B cell (primary cell): ENCODE measurements at regions not wholly inside any gene's neighbourhood (a gene's known extent, or its start where the extent isn't known, plus 50 kb on each side); places are given as distances from the start of the nearest gene placed in this dataset.

ENCODE experiments used
- ATAC-seq: fragments of 200-7000 bp; cut with Tn5 transposase; one replicate; pipeline ENCODE4 v1.10.0; 2021; ENCODE audit warnings: low read depth, mild to moderate bottlenecking, moderate number of reproducible peaks, moderate library complexity
- CTCF ChIA-PET: fragments of 350-600 bp; sonication (Branson Sonifier 250); formaldehyde crosslinking; loops from one replicate; lab custom pipeline; 2021; ENCODE audit warnings: antibody characterized with exemption, inconsistent platforms; lab: Charles Lee
- POLR2A ChIA-PET: fragments of 350-600 bp; sonication (Branson Sonifier 250); formaldehyde crosslinking; loops from one replicate; lab custom pipeline; 2021; ENCODE audit warnings: antibody characterized with exemption; lab: Charles Lee
- DNase-seq: peaks from one replicate; pipeline ENCODE4 v3.0.0; 2013
- H2AFZ ChIP-seq: 2 replicates; pipeline ENCODE4 v1.6.1; 2012; ENCODE audit warnings: mild to moderate bottlenecking, low read depth, low read length; ENCODE audit not compliant: insufficient read depth, poor library complexity, severe bottlenecking
- H3K27ac ChIP-seq, 2 donors: 1 replicate in 1 of 2; 2 replicates in 1 of 2; pipeline ENCODE4 v1.5.1; 2012 to 2013; ENCODE audit warnings: low read length in 2 of 2, mild to moderate bottlenecking in 2 of 2, moderate library complexity in 1 of 2
- H3K27me3 ChIP-seq, 4 experiments: fragments of 200-600 bp in 1 of 4; sonication (generic) in 1 of 4; replicated peaks in 1 of 4; 1 replicate in 2 of 4; 2 replicates in 2 of 4; pipeline versions ENCODE4 v1.6.1 to v1.7.0; 2013 to 2016; ENCODE audit warnings: low read length in 3 of 4, mild to moderate bottlenecking in 2 of 4, mixed read lengths in 1 of 4, moderate library complexity in 1 of 4; ENCODE audit not compliant: insufficient read depth in 4 of 4, control insufficient read depth in 3 of 4; ENCODE audit errors: control extremely low read depth in 1 of 4
- H3K36me3 ChIP-seq, 2 experiments: replicated peaks in 1 of 2; 1 replicate in 1 of 2; 2 replicates in 1 of 2; pipeline versions ENCODE4 v1.6.1 to v1.7.1; 2013; ENCODE audit warnings: low read length in 1 of 2; ENCODE audit not compliant: insufficient read depth in 2 of 2, control insufficient read depth in 1 of 2; ENCODE audit errors: control extremely low read depth in 1 of 2, extremely low read depth in 1 of 2
- H3K4me1 ChIP-seq, 2 donors: fragments of 200-600 bp in 1 of 2; sonication (generic) in 1 of 2; 1 replicate in 1 of 2; 2 replicates in 1 of 2; pipeline versions ENCODE4 v1.5.1 to v1.6.1; 2013 to 2017; ENCODE audit warnings: low read length in 2 of 2; ENCODE audit not compliant: control insufficient read depth in 2 of 2, insufficient read depth in 2 of 2
- H3K4me2 ChIP-seq: replicated peaks from 2 replicates; pipeline ENCODE3; 2012; ENCODE audit warnings: mild to moderate bottlenecking, low read depth, low read length; ENCODE audit not compliant: poor library complexity, severe bottlenecking
- H3K4me3 ChIP-seq, 5 experiments: fragments of 200-600 bp in 1 of 5; sonication (generic) in 1 of 5; 1 replicate in 3 of 5; 2 replicates in 2 of 5; pipeline versions ENCODE4 v1.5.1 to v1.7.0; 2011 to 2016; ENCODE audit warnings: low read length in 4 of 5, mild to moderate bottlenecking in 4 of 5, low read depth in 2 of 5, control low read depth in 1 of 5, moderate library complexity in 1 of 5; ENCODE audit not compliant: insufficient read depth in 1 of 5; ENCODE audit errors: control extremely low read depth in 1 of 5, extremely low read depth in 1 of 5
- H3K79me2 ChIP-seq: fragments of 200-600 bp; sonication (generic); one replicate; pipeline ENCODE4 v1.6.0; 2016; ENCODE audit warnings: low read length; ENCODE audit not compliant: control insufficient read depth, insufficient read depth
- H3K9ac ChIP-seq: fragments of 200-600 bp; sonication (generic); 2 replicates; pipeline ENCODE4 v1.6.1; 2017; ENCODE audit warnings: mild to moderate bottlenecking, low read length, moderate library complexity
- H3K9me3 ChIP-seq, 3 donors: one replicate each; pipeline versions ENCODE4 v1.6.1 to v1.7.1; 2013; ENCODE audit warnings: low read length in 2 of 3; ENCODE audit not compliant: control insufficient read depth in 2 of 3, insufficient read depth in 1 of 3; ENCODE audit errors: control extremely low read depth in 1 of 3
- H4K20me1 ChIP-seq: 2 replicates; pipeline ENCODE4 v1.6.0; 2012; ENCODE audit warnings: mild to moderate bottlenecking, low read length; ENCODE audit not compliant: insufficient read depth, control insufficient read depth, poor library complexity, severe bottlenecking
- H3K27ac Mint-ChIP-seq: one replicate; pipeline ENCODE4 v1.8.0; 2021; ENCODE audit warnings: mixed read lengths
- H3K27me3 Mint-ChIP-seq: one replicate; pipeline ENCODE4 v1.8.0; 2021; ENCODE audit warnings: mixed read lengths
- H3K4me1 Mint-ChIP-seq: one replicate; pipeline ENCODE4 v1.8.0; 2021; ENCODE audit warnings: mixed read lengths
- H3K4me3 Mint-ChIP-seq: one replicate; pipeline ENCODE4 v1.8.0; 2021; ENCODE audit warnings: mixed read lengths
- H3K9me3 Mint-ChIP-seq: one replicate; pipeline ENCODE4 v1.8.0; 2022; ENCODE audit warnings: mixed read lengths; ENCODE audit not compliant: insufficient read depth
- CTCF ChIP-seq: fragments of 200-600 bp; IDR thresholded peaks from one replicate; pipeline ENCODE4 v1.8.0; 2022; ENCODE audit warnings: antibody characterized with exemption, mild to moderate bottlenecking
- EZH2 ChIP-seq: IDR thresholded peaks from 2 replicates; pipeline ENCODE4 v1.6.1; 2012; ENCODE audit warnings: borderline replicate concordance, low read depth, mild to moderate bottlenecking, moderate library complexity, low read length; ENCODE audit not compliant: insufficient read depth, poor library complexity, severe bottlenecking
- WGBS: methylation state at CpG from one replicate; pipeline ENCODE4 v1.1.5; 2013; ENCODE audit warnings: missing lambda C conversion rate; ENCODE audit not compliant: insufficient coverage; 5-methylcytosine and 5-hydroxymethylcytosine counted together
- intact Hi-C: fragments of 100-400 bp; cut with micrococcal nuclease; formaldehyde crosslinking; loops from one replicate; pipeline ENCODE4 v1.10.0; 2022

- ATAC-seq (no peak), DNase-seq (no peak)
- no peaks in the 10 kb centered on the region for H4K20me1 ChIP-seq
- no peaks in the 10 kb centered on the region for H3K36me3 ChIP-seq
- no CpG with 5 or more reads among the region's 2 CpGs for WGBS
- H3K4me1 Mint-ChIP-seq = no peaks in the 10 kb centered on the region
- H3K27me3 Mint-ChIP-seq = no peaks in the 10 kb centered on the region
- H3K79me2 ChIP-seq = no peaks in the 10 kb centered on the region
- no peaks in the 10 kb centered on the region for H3K9me3 Mint-ChIP-seq
- H2AFZ ChIP-seq = no peak overlapping the region
- H3K4me2 ChIP-seq = no peak overlapping the region
- H3K9ac ChIP-seq = no peak overlapping the region
- CTCF ChIA-PET = no interaction called here
- no peak overlapping the region for H3K4me3 Mint-ChIP-seq
- H3K4me1 ChIP-seq = no peaks in the 10 kb centered on the region
- intact Hi-C loops = no loop called here
- TF ChIP-seq EZH2 (no peak), CTCF (no peak)
- H3K4me3 ChIP-seq = no peak overlapping the region
- H3K27ac Mint-ChIP-seq = no peak overlapping the region
- H3K9me3 ChIP-seq = peaks cover 0 to 1% (median 0%) of the 10 kb centered on the region in 3 donors
- H3K27me3 ChIP-seq = no peaks in the 10 kb centered on the region
- POLR2A ChIA-PET = no interaction called here
- no peak overlapping the region for H3K27ac ChIP-seq
Observed at GRCh38 chr16:72236866-72237265, 64.9 kb upstream of the PMFBP1 start.

DNA sequence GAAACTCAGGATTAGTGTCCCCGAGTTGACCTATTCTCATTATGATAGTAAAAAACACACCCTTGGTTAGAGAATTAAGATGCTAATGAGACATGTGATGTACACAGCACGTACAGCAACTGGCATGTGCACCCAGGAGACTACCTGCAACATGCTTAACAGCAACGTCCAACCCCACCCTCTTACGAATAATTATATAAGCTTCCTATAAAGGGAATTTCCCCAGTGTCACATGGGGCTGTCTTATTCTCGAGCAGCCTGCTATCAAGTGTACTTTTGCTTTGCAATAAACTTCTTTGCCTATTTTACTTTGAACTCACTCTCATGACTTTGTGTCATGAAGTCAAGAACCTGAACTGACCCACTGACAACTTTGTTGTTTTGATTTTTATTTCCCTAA, 62.4 kb upstream of the PMFBP1 start:
- Histone ChIP-seq H3K27me3 (no peaks in the 10 kb centered on the region), H3K9ac (no peak overlapping the region), H3K9me3 (peaks cover 0 to 1% (median 0%) of the 10 kb centered on the region in 3 donors), H3K79me2 (no peaks in the 10 kb centered on the region), H3K36me3 (no peaks in the 10 kb centered on the region), H3K27ac (no peak overlapping the region), H4K20me1 (no peaks in the 10 kb centered on the region), H2AFZ (no peak overlapping the region), H3K4me1 (no peaks in the 10 kb centered on the region), H3K4me3 (no peak overlapping the region), H3K4me2 (no peak overlapping the region)
- Mint-ChIP-seq H3K9me3 (no peaks in the 10 kb centered on the region), H3K27ac (no peak overlapping the region), H3K4me1 (no peaks in the 10 kb centered on the region), H3K27me3 (no peaks in the 10 kb centered on the region), H3K4me3 (no peak overlapping the region)
- TF ChIP-seq CTCF = no peak
- no peak for TF ChIP-seq EZH2
- WGBS = 51% methylated on average over 3 of the region's 5 CpGs
- POLR2A ChIA-PET = no interaction called here
- CTCF ChIA-PET = no interaction called here
- DNase-seq (peak; percentile 4), ATAC-seq (no peak)
- intact Hi-C loops = no loop called here
